GM12872 (cell line): ENCODE measurements at regions not wholly inside any gene's neighbourhood (a gene's known extent, or its start where the extent isn't known, plus 50 kb on each side); places are given as distances from the start of the nearest gene placed in this dataset.

Source experiments
- CTCF ChIP-seq: IDR thresholded peaks from 3 replicates; pipeline ENCODE4 v1.5.1; 2011; ENCODE audit warnings: low read depth, mild to moderate bottlenecking, low read length, moderate library complexity; ENCODE audit not compliant: insufficient read depth

GRCh38 chr6:114713690-114714089 is 370.9 kb upstream of the HS3ST5 start:
- TF ChIP-seq CTCF, result no peak

- no peak for TF ChIP-seq CTCF
Observed at GRCh38 chr6:114712129-114712662, 369.4 kb upstream of the HS3ST5 start.

- TF ChIP-seq CTCF, result no peak
Observed at GRCh38 chr6:114707081-114707620, 364.3 kb upstream of the HS3ST5 start.

GRCh38 chr6:114690625-114691024 is 347.8 kb upstream of the HS3ST5 start:
- TF ChIP-seq CTCF, result peak; percentile 30; the same call in 2 of the 3 replicates

- TF ChIP-seq CTCF, result no peak
Observed at GRCh38 chr6:114659513-114659912, 316.7 kb upstream of the HS3ST5 start.

GRCh38 chr6:114651611-114652010 is 308.8 kb upstream of the HS3ST5 start:
- no peak for TF ChIP-seq CTCF

GRCh38 chr6:114650891-114651290 is 308.1 kb upstream of the HS3ST5 start:
- TF ChIP-seq CTCF, result no peak

- TF ChIP-seq CTCF, result no peak
Observed at GRCh38 chr6:114649298-114649697, 306.5 kb upstream of the HS3ST5 start.
